ENCODE measurements at regions not wholly inside any gene's neighbourhood (a gene's known extent, or its start where the extent isn't known, plus 50 kb on each side); places are given as distances from the start of the nearest gene placed in this dataset.
"Not testable (repeated sequence)": the region's sequence is repeated elsewhere in the genome, so short reads cannot be mapped to it uniquely, and the experiment has no call there.

DNA sequence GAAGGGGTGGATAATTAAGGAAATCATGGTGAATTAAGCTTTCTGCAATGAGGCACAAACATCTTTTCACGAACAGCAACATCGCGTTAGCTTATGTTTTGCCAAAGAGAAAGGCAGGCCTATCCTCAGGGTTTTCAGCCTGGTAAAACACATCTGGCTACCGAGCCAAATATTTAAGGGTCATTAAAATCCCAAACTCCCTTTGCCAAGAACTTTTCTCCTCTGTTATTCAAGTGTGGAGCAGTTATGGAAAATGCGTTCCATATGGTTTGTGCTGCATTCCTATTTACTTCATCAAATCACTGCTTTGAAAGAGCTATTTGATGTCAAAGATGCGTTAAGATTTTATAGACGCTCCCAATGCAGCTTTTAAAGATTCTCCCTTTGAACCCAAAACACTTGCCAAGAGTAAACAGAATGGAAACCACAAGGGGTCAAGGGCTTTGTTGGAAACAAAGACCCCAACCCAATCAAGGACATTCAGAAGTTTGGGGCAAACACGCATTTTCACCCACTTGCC, 308.3 kb upstream of the CDH5 start:
- no peak for DNase-seq (ENCODE audit: low read depth, low spot score)

DNA sequence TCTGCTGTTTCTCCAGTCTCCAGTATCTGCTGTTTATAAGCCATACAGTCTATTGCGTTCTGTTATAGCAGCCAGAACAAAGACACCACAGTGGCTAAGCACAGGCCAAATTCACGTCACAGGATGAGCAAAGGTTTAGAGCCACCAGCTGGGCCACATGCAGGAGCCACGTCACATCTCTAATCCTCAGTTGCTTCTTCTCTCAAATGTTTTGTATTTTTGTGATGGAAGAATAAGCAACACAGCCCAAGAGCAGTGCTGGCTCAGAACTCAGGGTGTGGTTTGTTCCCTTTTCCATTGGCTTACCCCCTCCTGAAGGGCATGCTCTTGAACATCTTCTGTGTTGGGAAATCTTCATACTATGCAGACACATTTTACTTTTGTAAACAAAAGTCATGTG, 309.4 kb upstream of the CDH5 start:
- DNase-seq (ENCODE audit: low read depth, low spot score), result no peak

GRCh38 chr16:66054095-66054494, 312.4 kb upstream of the CDH5 start:
- DNase-seq (ENCODE audit: low read depth, low spot score), result no peak

DNA sequence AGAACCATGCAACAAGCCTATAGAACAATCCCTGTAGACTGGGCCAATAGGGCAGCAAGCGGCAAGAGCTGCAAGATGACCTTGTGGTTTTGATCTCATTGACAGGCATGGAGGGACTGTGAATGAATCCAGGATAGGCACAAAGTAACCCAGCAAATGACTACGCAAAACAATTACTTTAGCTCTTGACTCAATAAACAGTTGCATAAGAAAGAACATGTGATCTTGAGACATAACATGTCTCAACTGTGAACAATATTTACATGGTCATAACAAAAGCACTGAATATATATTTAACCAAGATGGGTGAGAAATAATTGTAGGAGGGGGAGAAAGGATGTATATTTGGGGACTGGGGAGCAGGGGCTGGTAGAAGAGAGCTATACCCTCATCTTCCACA, 313.7 kb upstream of the CDH5 start:
- no peak for DNase-seq (ENCODE audit: low read depth, low spot score)

GRCh38 chr16:66050991-66051390, 315.5 kb upstream of the CDH5 start:
- no peak for DNase-seq (ENCODE audit: low read depth, low spot score)

- no peak for DNase-seq (ENCODE audit: low read depth, low spot score)
Observed at GRCh38 chr16:66049865-66050264, 316.6 kb upstream of the CDH5 start.

- no peak for DNase-seq (ENCODE audit: low read depth, low spot score)
Observed at GRCh38 chr16:66045626-66046025, 320.9 kb upstream of the CDH5 start.

GRCh38 chr16:66044556-66044955, 321.9 kb upstream of the CDH5 start:
- DNase-seq (ENCODE audit: low read depth, low spot score), result no peak

DNA sequence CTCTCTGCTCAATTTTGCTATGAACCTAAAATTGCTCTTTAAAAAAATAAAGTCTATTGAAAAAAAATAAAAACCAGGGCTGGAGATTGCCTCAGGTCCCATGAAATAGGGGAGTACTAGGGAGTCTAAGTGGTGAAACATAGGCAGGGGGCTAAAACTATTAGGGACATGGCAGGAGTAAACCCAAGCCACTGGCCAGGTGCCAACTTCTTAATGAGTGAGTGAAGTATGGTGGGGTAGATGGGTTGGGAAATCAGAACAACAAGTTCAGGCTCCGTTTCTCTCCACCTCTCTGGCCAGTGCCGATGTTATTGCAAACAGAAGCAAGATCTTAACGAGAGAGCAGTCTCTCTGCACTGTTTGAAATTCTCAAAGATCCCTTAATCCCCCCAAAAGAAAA, 322.4 kb upstream of the CDH5 start:
- no peak for DNase-seq (ENCODE audit: low read depth, low spot score)

DNA sequence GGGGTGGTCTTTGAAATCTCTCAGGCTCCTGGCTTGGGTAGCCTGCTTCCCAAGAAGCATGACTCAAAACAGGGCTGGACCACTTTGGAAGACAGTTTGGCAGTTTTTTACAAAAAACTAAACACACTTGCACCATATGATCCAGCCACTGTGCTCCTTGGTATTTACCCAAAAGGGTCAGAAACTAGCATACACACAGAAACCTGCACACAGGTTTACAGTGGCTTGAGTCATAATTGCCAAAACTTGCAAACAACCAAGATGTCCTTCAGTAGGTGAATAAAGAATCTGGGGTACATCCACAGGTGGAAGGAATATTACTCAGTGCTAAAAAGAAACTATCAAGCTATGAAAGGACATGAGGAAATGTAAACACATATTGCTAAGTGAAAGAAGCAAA, 323.2 kb upstream of the CDH5 start:
- DNase-seq (ENCODE audit: low read depth, low spot score), result no peak

- DNase-seq (ENCODE audit: low read depth, low spot score), result no peak
Observed at GRCh38 chr16:66042341-66042740, 324.1 kb upstream of the CDH5 start.

DNA sequence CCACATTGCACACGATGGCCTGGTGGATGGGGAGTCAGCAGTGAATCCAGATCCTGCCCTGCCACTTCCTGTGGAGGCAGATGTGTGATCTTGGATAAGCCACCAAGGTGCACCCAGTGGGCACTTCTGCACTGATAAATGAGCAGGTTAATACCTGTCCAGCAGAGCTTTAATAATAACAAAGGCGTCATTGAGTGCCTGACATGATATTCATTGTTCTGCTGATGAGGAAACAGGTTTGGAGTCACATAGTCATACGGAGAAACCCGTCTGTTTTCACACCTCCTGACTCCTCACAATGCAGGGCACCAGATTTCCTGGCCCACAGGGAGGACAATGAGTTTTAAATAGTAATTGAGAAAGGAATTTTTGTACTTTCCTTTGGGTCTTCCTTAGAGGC, 324.6 kb upstream of the CDH5 start:
- DNase-seq (ENCODE audit: low read depth, low spot score), result no peak

- DNase-seq (ENCODE audit: low read depth, low spot score), result no peak
Observed at GRCh38 chr16:66039793-66040192, 326.7 kb upstream of the CDH5 start.

GRCh38 chr16:66036793-66037715, 329.4 kb upstream of the CDH5 start:
- no peak for DNase-seq (ENCODE audit: low read depth, low spot score)

DNA sequence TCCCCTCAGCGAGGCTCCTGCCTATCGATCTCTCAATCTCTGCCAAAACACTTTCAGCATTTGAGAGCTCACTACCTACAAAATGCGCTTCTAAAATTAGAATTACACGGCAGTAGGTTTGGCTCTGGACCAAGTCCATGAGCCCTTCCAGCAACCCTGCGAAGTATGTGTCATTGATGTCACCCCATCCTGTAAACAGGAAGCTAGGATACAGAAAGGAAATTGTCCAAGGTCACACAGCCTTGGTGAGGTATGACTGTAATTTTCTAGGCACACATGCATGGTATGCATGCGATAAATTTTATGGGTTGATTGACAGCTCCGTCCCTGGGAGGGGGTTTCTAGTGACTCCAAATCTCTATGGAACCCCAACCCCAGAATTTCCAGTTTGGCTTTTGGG, 330.3 kb upstream of the CDH5 start:
- no peak for DNase-seq (ENCODE audit: low read depth, low spot score)

DNA sequence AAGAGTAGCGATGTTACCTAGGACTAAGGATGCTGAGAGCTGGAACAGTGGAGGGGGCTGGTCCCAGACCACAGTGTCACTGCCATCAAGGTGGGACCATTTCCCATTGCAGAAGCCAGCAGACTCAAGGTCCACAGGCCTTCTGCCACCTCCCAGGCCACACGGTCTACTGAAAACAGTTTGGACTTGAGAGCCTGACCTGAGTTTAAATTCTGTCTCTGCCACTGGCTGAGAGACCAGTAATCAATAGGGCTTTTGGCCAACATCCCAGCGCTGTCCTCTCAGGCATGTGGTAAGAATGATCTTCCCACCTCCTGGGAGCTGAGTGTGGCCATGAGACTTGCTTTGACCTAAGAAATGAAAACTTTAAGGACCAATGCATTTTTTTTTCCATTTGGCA, 331.4 kb upstream of the CDH5 start:
- DNase-seq (ENCODE audit: low read depth, low spot score), result no peak

DNA sequence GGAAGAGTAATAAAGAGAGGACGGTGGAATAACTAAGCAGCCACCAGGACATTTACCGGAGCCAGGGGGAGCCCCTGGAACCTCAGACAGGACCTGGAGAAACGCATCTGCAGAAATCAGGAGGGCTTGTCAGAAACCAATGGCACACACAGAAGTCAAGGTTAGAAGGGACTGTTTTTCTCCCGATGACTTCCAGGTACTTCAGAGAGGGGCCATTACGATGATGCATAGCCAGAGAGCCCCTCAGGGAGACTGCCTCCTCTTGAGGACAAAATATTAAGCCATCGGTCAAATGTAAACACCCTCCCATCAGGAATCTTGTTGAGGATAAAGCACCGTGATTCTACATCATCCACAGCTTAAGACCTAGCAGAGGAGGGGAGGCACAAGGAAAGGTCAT, 333.6 kb upstream of the CDH5 start:
- no peak for DNase-seq (ENCODE audit: low read depth, low spot score)

DNA sequence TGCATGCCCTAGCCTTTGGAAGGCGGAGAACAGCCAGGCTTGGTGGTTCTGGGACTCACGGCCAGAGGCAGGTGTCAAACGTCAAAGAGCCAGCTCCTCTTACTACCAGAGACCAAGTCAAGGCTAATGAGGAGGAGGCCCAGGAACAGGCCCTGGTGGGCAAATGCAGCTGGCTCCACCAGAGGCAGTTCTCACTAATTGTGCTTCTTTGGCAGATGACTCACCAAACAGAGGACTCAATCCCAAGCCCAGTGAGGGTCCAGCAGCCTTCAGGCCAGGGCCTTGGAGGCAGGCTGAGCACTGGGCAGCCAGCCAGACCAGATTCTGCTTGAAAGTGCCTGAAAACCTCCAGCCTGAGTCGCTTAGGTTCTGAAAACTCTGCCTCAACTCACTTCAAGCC, 336.5 kb upstream of the CDH5 start:
- DNase-seq (ENCODE audit: low read depth, low spot score), result peak; percentile 56

DNA sequence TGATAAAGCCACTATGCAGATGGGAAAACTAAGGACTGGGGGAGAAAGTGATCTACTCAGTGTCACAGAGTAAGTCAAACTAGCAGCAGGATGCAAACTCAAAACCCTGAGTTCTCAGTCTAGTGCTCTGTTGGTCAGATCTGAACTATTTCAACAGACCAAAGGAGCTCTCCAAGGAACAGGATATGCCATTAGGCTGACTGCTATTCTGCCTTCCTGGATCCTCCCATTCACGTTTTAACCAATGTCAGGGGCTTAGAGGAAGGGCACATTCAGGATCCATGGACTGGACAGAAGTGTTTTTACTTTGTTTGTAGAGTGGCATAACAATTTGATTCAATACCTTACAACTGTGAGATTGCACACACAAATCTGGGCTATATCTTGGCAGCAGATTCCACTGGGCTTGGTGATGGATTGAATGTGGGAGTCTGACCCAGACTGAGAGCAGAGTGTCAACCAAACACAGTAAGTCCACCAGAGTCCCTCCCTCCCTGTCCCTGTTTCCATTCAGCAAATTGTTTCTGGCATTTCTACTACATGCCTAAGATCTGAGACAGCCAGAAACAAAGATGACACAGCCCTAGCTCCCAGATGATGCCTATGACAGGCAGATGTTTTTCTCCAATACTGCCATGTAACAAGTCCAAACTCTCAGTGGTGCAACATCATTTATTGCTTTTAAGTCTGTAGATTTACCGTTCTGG, 337.8 kb upstream of the CDH5 start:
- no peak for DNase-seq (ENCODE audit: low read depth, low spot score)

GRCh38 chr16:66026787-66027330, 339.6 kb upstream of the CDH5 start:
- no peak for DNase-seq (ENCODE audit: low read depth, low spot score)

- DNase-seq (ENCODE audit: low read depth, low spot score), result no peak
Observed at GRCh38 chr16:66026211-66026610, 340.3 kb upstream of the CDH5 start.

DNA sequence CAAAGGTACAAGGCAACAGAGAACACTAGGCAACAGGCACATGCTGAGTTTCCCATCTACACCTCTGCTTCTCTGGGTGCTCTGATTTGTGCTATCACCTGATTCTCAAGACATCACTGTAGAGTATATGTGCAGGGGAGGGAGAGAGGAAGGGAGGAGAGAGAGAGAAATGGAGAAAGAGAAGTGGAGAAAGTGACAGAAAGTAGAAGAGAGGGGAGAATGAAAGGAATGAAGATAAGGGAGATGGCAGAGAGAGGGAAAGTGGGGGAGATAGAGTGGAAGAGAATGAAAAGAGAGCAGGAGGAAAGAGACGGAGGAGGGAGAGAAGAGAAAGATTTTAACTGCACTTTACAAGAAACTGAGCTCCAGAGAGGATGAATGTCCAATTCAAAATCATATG, 340.7 kb upstream of the CDH5 start:
- DNase-seq (ENCODE audit: low read depth, low spot score), result no peak

DNA sequence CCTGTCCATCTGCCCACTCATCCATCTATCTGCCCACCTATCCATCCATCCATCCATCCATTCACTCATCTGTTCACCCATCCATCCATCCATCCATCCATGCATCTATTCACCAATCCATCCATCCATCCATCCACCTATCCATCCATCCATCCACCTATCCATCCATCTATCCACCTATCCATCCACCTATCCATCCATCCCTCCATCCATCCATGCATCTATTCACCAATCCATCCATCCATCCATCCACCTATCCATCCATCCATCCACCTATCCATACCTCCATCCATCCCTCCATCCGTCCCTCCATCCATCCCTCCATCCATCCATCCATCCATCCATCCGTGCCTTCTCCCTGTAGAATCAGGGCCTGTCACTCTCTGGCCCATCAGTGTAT, 341.9 kb upstream of the CDH5 start:
- DNase-seq (ENCODE audit: low read depth, low spot score), result not testable (repeated sequence)

Data from smooth muscle cell of the brain vasculature (primary cell).